GM18507 (cell line): ENCODE measurements at regions not wholly inside any gene's neighbourhood (a gene's known extent, or its start where the extent isn't known, plus 50 kb on each side); places are given as distances from the start of the nearest gene placed in this dataset.

Experiments used
- DNase-seq: peaks from one replicate; pipeline ENCODE4 v3.0.0; 2011; ENCODE audit warnings: low read depth; ENCODE audit not compliant: insufficient read length; ENCODE audit errors: extremely low spot score
- FAIRE-seq: peaks from 2 replicates; lab custom pipeline; 2011; peaks lifted over from hg19 to GRCh38; lab: Jason Lieb, UNC

GRCh38 chr4:130329036-130329435 lies 1233.1 kb downstream of the C4orf33 start:
- FAIRE-seq: no peak
- DNase-seq: no peak

- no peak for FAIRE-seq
Observed at GRCh38 chr4:130333241-130333759, 1237.3 kb downstream of the C4orf33 start.

GRCh38 chr4:130335417-130336194 lies 1239.7 kb downstream of the C4orf33 start:
- DNase-seq: no peak
- FAIRE-seq: no peak

More at GRCh38 chr4:130333241-130333759, 1237.3 kb downstream of the C4orf33 start:
- no peak for DNase-seq

GRCh38 chr4:130336585-130337217 lies 1240.7 kb downstream of the C4orf33 start:
- FAIRE-seq: peak; percentile 78
- DNase-seq: no peak

GRCh38 chr4:130338851-130339250 lies 1242.9 kb downstream of the C4orf33 start:
- FAIRE-seq (no peak), DNase-seq (no peak)

- no peak for DNase-seq
- no peak for FAIRE-seq
Observed at GRCh38 chr4:130349745-130350144, 1253.8 kb downstream of the C4orf33 start.

GRCh38 chr4:130356873-130357272 lies 1260.9 kb downstream of the C4orf33 start:
- DNase-seq: no peak
- FAIRE-seq: no peak

GRCh38 chr4:130359542-130359941 lies 1263.6 kb downstream of the C4orf33 start:
- FAIRE-seq: no peak
- DNase-seq: no peak

- FAIRE-seq (no peak), DNase-seq (no peak)
Observed at GRCh38 chr4:130361616-130362015, 1265.7 kb downstream of the C4orf33 start.

GRCh38 chr4:130368668-130369067 lies 1272.7 kb downstream of the C4orf33 start:
- DNase-seq (no peak), FAIRE-seq (no peak)

GRCh38 chr4:130393231-130393630 lies 1297.3 kb downstream of the C4orf33 start:
- DNase-seq (no peak), FAIRE-seq (no peak)

GRCh38 chr4:130393642-130394041 lies 1297.7 kb downstream of the C4orf33 start:
- DNase-seq (no peak), FAIRE-seq (no peak)

GRCh38 chr4:130395871-130396270 lies 1299.9 kb downstream of the C4orf33 start:
- DNase-seq: no peak
- FAIRE-seq: no peak

GRCh38 chr4:130403221-130403620 lies 1307.3 kb downstream of the C4orf33 start:
- FAIRE-seq: no peak
- no peak for DNase-seq

GRCh38 chr4:130416228-130416627 lies 1320.3 kb downstream of the C4orf33 start:
- no peak for FAIRE-seq
- no peak for DNase-seq

- DNase-seq: no peak
- no peak for FAIRE-seq
Observed at GRCh38 chr4:130419211-130419975, 1323.4 kb downstream of the C4orf33 start.

- DNase-seq: no peak
Observed at GRCh38 chr4:130422261-130422660, 1326.3 kb downstream of the C4orf33 start.

GRCh38 chr4:130424211-130424610 lies 1328.3 kb downstream of the C4orf33 start:
- DNase-seq: no peak
- FAIRE-seq: no peak

More at GRCh38 chr4:130422261-130422660, 1326.3 kb downstream of the C4orf33 start:
- FAIRE-seq: no peak

GRCh38 chr4:130432289-130432688 lies 1336.3 kb downstream of the C4orf33 start:
- DNase-seq (no peak), FAIRE-seq (no peak)

- DNase-seq (no peak), FAIRE-seq (no peak)
Observed at GRCh38 chr4:130449741-130450140, 1353.8 kb downstream of the C4orf33 start.
